GM12872 (cell line): ENCODE measurements at regions not wholly inside any gene's neighbourhood (a gene's known extent, or its start where the extent isn't known, plus 50 kb on each side); places are given as distances from the start of the nearest gene placed in this dataset.

ENCODE experiments used
- TF ChIP-seq, protein P1 (sequence below): IDR thresholded peaks from 3 replicates; pipeline ENCODE4 v1.5.1; 2011; ENCODE audit warnings: low read depth, mild to moderate bottlenecking, low read length, moderate library complexity; ENCODE audit not compliant: insufficient read depth

DNA sequence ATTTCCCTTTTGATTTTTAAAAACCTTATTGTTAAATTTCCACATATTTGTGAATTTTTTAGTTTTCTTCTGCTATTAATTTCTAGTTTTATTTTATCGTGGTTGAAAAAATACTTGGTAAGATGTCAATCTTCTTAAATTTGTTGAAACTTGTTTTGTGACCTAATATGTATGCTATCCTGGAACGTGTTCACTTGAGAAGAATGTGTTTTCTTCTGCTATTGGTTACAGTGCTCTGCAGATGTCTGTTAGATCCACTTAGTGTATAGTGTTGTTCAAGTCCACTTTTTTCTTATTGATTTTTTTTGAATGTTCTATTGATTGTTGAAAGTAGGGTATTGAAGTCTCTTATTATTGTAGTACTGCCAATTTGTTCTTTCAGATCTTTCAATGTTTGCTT, 116.5 kb upstream of the NETO1 start:
- TF ChIP-seq, protein P1, sequence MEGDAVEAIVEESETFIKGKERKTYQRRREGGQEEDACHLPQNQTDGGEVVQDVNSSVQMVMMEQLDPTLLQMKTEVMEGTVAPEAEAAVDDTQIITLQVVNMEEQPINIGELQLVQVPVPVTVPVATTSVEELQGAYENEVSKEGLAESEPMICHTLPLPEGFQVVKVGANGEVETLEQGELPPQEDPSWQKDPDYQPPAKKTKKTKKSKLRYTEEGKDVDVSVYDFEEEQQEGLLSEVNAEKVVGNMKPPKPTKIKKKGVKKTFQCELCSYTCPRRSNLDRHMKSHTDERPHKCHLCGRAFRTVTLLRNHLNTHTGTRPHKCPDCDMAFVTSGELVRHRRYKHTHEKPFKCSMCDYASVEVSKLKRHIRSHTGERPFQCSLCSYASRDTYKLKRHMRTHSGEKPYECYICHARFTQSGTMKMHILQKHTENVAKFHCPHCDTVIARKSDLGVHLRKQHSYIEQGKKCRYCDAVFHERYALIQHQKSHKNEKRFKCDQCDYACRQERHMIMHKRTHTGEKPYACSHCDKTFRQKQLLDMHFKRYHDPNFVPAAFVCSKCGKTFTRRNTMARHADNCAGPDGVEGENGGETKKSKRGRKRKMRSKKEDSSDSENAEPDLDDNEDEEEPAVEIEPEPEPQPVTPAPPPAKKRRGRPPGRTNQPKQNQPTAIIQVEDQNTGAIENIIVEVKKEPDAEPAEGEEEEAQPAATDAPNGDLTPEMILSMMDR: no peak

DNA sequence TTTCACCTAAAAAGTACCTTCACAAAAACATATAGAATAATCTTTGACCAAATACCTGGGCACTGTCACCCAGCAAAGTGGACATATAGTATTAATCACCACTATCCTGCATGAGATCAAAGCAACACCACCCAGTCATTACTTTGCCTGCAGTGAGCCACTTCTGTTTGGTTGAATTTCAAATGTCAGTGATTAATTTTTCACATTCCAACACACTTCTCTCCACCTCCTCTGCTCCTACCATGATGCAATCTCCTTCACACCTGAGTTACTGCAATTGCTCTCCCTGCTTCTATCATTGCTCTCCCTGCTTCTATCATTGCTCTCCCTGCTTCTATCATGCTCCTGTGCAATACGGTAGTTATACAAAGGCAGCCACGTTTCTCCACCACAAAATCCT, 106.1 kb upstream of the NETO1 start:
- TF ChIP-seq, protein P1: no peak

GRCh38 chr18:72965616-72966015, 97.8 kb upstream of the NETO1 start:
- TF ChIP-seq, protein P1: no peak

GRCh38 chr18:72948439-72948838, 80.7 kb upstream of the NETO1 start:
- TF ChIP-seq, protein P1: no peak

GRCh38 chr18:72942766-72943165, 75.0 kb upstream of the NETO1 start:
- TF ChIP-seq, protein P1: no peak

- TF ChIP-seq, protein P1: no peak
Observed at GRCh38 chr18:72940986-72941385, 73.2 kb upstream of the NETO1 start.

DNA sequence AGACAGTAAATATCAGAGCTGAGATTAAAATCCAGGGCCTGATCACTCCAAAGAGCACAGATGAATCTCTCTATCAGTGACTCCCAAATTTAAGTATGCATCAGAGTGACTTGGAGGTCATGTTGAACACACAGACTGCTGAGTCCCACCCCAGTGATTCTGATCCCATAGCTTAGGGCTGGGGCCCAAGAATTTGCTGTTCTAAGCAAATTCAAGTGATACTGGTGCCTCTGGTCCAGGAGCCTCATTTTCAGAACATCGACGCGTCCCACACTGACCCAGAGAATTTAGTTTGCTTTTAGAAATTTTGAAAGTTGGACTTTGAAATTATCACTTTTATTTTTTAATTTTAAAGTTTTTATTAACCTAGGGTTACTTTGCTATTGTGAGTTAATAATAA, 72.7 kb upstream of the NETO1 start:
- TF ChIP-seq, protein P1: no peak

GRCh38 chr18:72935744-72936143, 68.0 kb upstream of the NETO1 start:
- TF ChIP-seq, protein P1: no peak
